Osteoblast (primary cell): ENCODE measurements at regions not wholly inside any gene's neighbourhood (a gene's known extent, or its start where the extent isn't known, plus 50 kb on each side); places are given as distances from the start of the nearest gene placed in this dataset.

ENCODE experiments used
- DNase-seq: peaks from one replicate; pipeline ENCODE4 v3.0.0; 2011; ENCODE audit warnings: low spot score, mixed read lengths; ENCODE audit not compliant: insufficient read length; ENCODE audit errors: missing footprints
- H2AFZ ChIP-seq: 2 replicates; pipeline ENCODE4 v1.6.0; 2011; ENCODE audit warnings: mild to moderate bottlenecking, low read length
- H3K27ac ChIP-seq: 2 replicates; pipeline ENCODE4 v1.5.1; 2011; ENCODE audit warnings: mild to moderate bottlenecking, low read depth, low read length, moderate library complexity
- H3K27me3 ChIP-seq: 2 replicates; pipeline ENCODE4 v1.6.0; 2012; ENCODE audit warnings: mild to moderate bottlenecking, control low read depth, inconsistent platforms, low read length, moderate library complexity; ENCODE audit not compliant: insufficient read depth
- H3K36me3 ChIP-seq: 2 replicates; pipeline ENCODE4 v1.5.1; 2011; ENCODE audit warnings: mild to moderate bottlenecking, low read length, control low read depth, moderate library complexity; ENCODE audit not compliant: insufficient read depth
- H3K4me1 ChIP-seq: 2 replicates; pipeline ENCODE4 v1.5.1; 2011; ENCODE audit warnings: mild to moderate bottlenecking, low read length, control low read depth, moderate library complexity; ENCODE audit not compliant: insufficient read depth
- H3K4me2 ChIP-seq: 2 replicates; pipeline ENCODE4 v1.6.0; 2011; ENCODE audit warnings: mild to moderate bottlenecking, low read length; ENCODE audit not compliant: insufficient read depth
- H3K4me3 ChIP-seq: fragments of 200-600 bp; sonication (generic); 3 replicates; pipeline ENCODE4 v1.5.1; 2012; ENCODE audit warnings: mild to moderate bottlenecking, low read length, inconsistent platforms; ENCODE audit not compliant: insufficient read depth
- H3K79me2 ChIP-seq: 2 replicates; pipeline ENCODE4 v1.6.0; 2012; ENCODE audit warnings: mild to moderate bottlenecking, low read length, control low read depth, inconsistent platforms; ENCODE audit not compliant: insufficient read depth
- H3K9me3 ChIP-seq: 2 replicates; pipeline ENCODE4 v1.5.1; 2011; ENCODE audit warnings: low read depth, low read length, control low read depth
- H4K20me1 ChIP-seq: 2 replicates; pipeline ENCODE4 v1.6.0; 2012; ENCODE audit warnings: mild to moderate bottlenecking, low read length, control low read depth; ENCODE audit not compliant: insufficient read depth
- CTCF ChIP-seq: IDR thresholded peaks from 2 replicates; pipeline ENCODE4 v1.5.1; 2011; ENCODE audit warnings: mild to moderate bottlenecking, low read depth, low read length, moderate library complexity; ENCODE audit errors: extremely low read depth

- no peaks in the 10 kb centered on the region for H3K79me2 ChIP-seq
- no peak overlapping the region for H2AFZ ChIP-seq
Observed at GRCh38 chr4:18626366-18626765, 604.8 kb upstream of the LCORL start.

GRCh38 chr4:18621186-18621585 lies 599.6 kb upstream of the LCORL start:
- Histone ChIP-seq H3K4me1 (no peaks in the 10 kb centered on the region), H3K27ac (no peak overlapping the region), H3K4me3 (no peak overlapping the region), H3K4me2 (no peak overlapping the region), H3K9me3 (no peaks in the 10 kb centered on the region), H3K36me3 (no peaks in the 10 kb centered on the region), H2AFZ (no peak overlapping the region), H3K27me3 (no peaks in the 10 kb centered on the region), H3K79me2 (no peaks in the 10 kb centered on the region), H4K20me1 (no peaks in the 10 kb centered on the region)
- no peak for DNase-seq
- no peak for TF ChIP-seq CTCF

More at GRCh38 chr4:18626366-18626765, 604.8 kb upstream of the LCORL start:
- TF ChIP-seq CTCF = no peak
- H3K27me3 ChIP-seq = no peaks in the 10 kb centered on the region
- no peaks in the 10 kb centered on the region for H3K36me3 ChIP-seq
- H3K4me2 ChIP-seq = no peak overlapping the region
- H4K20me1 ChIP-seq = no peaks in the 10 kb centered on the region
- H3K4me1 ChIP-seq = no peaks in the 10 kb centered on the region
- H3K4me3 ChIP-seq = no peak overlapping the region
- no peak for DNase-seq
- H3K27ac ChIP-seq = no peak overlapping the region
- H3K9me3 ChIP-seq = no peaks in the 10 kb centered on the region

- no peaks in the 10 kb centered on the region for H3K79me2 ChIP-seq
- no peak overlapping the region for H3K27ac ChIP-seq
- no peak overlapping the region for H2AFZ ChIP-seq
- no peaks in the 10 kb centered on the region for H3K36me3 ChIP-seq
- H3K4me3 ChIP-seq = no peak overlapping the region
- DNase-seq = no peak
- H3K27me3 ChIP-seq = no peaks in the 10 kb centered on the region
- TF ChIP-seq CTCF = no peak
- no peaks in the 10 kb centered on the region for H3K4me1 ChIP-seq
- no peaks in the 10 kb centered on the region for H4K20me1 ChIP-seq
- H3K9me3 ChIP-seq = no peaks in the 10 kb centered on the region
- no peak overlapping the region for H3K4me2 ChIP-seq
Observed at GRCh38 chr4:18616720-18617119, 595.2 kb upstream of the LCORL start.

- no peak overlapping the region for H2AFZ ChIP-seq
- no peaks in the 10 kb centered on the region for H3K79me2 ChIP-seq
- DNase-seq = no peak
- no peak overlapping the region for H3K4me2 ChIP-seq
- H3K4me3 ChIP-seq = no peak overlapping the region
- no peaks in the 10 kb centered on the region for H3K9me3 ChIP-seq
- no peaks in the 10 kb centered on the region for H4K20me1 ChIP-seq
- no peaks in the 10 kb centered on the region for H3K27me3 ChIP-seq
- H3K27ac ChIP-seq = no peak overlapping the region
- no peaks in the 10 kb centered on the region for H3K4me1 ChIP-seq
- no peak for TF ChIP-seq CTCF
- no peaks in the 10 kb centered on the region for H3K36me3 ChIP-seq
Observed at GRCh38 chr4:18611026-18611425, 589.5 kb upstream of the LCORL start.
